WTC11 (cell line): ENCODE measurements at regions not wholly inside any gene's neighbourhood (a gene's known extent, or its start where the extent isn't known, plus 50 kb on each side); places are given as distances from the start of the nearest gene placed in this dataset.

Experiments
- ATAC-seq: fragments of 200-7000 bp; cut with Tn5 transposase; 2 replicates; pipeline ENCODE4 v1.10.0; 2021; ENCODE audit warnings: mild to moderate bottlenecking, moderate library complexity
- CTCF ChIA-PET: fragments of 300-600 bp; sonication (Branson Sonifier 250); formaldehyde crosslinking; loops from one replicate; lab custom pipeline; 2021; ENCODE audit warnings: antibody characterized with exemption; lab: Charles Lee
- POLR2A ChIA-PET: fragments of 350-600 bp; sonication (Branson Sonifier 250); formaldehyde crosslinking; loops from one replicate; lab custom pipeline; 2021; ENCODE audit warnings: antibody characterized with exemption; lab: Charles Lee
- DNase-seq: peaks from one replicate; pipeline ENCODE4 v3.0.0; 2021; ENCODE audit warnings: low spot score
- H3K27ac Mint-ChIP-seq: 2 replicates; pipeline ENCODE4 v1.8.0; 2021; ENCODE audit warnings: mixed read lengths
- H3K27me3 Mint-ChIP-seq: 2 replicates; pipeline ENCODE4 v1.8.0; 2021; ENCODE audit warnings: low read depth, mild to moderate bottlenecking, moderate library complexity, mixed read lengths
- H3K36me3 Mint-ChIP-seq: 2 replicates; pipeline ENCODE4 v1.8.0; 2021; ENCODE audit warnings: mixed read lengths
- H3K4me1 Mint-ChIP-seq: 2 replicates; pipeline ENCODE4 v1.8.0; 2022; ENCODE audit warnings: mixed read lengths
- H3K4me3 Mint-ChIP-seq: 2 replicates; pipeline ENCODE4 v1.8.0; 2021; ENCODE audit warnings: mild to moderate bottlenecking, moderate library complexity, mixed read lengths
- H3K9me3 Mint-ChIP-seq: 2 replicates; pipeline ENCODE4 v1.8.0; 2021; ENCODE audit warnings: mixed read lengths
- EMX1 ChIP-seq: fragments of 250-450 bp; sonication (Bioruptor Pico); IDR thresholded peaks from 2 replicates; pipeline ENCODE4 v1.8.0; 2021; ENCODE audit warnings: mild to moderate bottlenecking
- NR3C1 ChIP-seq: sonication (generic); formaldehyde crosslinking; conservative IDR thresholded peaks from 2 replicates; pipeline ENCODE4 v1.8.1; 2023; ENCODE audit warnings: low read depth, mild to moderate bottlenecking, missing genetic modification reagents
- PRRX2 ChIP-seq: fragments of 250-450 bp; sonication (Bioruptor Pico); IDR thresholded peaks from 2 replicates; pipeline ENCODE4 v1.8.0; 2021; ENCODE audit warnings: mild to moderate bottlenecking
- RELA ChIP-seq: sonication (generic); formaldehyde crosslinking; IDR thresholded peaks from 2 replicates; pipeline ENCODE4 v1.8.1; 2022; ENCODE audit warnings: missing genetic modification reagents, mild to moderate bottlenecking, borderline replicate concordance
- TEAD4 ChIP-seq: sonication (generic); formaldehyde crosslinking; IDR thresholded peaks from 2 replicates; pipeline ENCODE4 v1.8.0; 2022; ENCODE audit warnings: mild to moderate bottlenecking, missing genetic modification reagents
- ZBTB21 ChIP-seq: sonication (generic); formaldehyde crosslinking; IDR thresholded peaks from 2 replicates; pipeline ENCODE4 v1.8.1; 2023; ENCODE audit warnings: mild to moderate bottlenecking, missing genetic modification reagents, borderline replicate concordance
- ZNF121 ChIP-seq: sonication (generic); formaldehyde crosslinking; IDR thresholded peaks from 2 replicates; pipeline ENCODE4 v1.8.0; 2023; ENCODE audit warnings: missing genetic modification reagents
- ZNF138 ChIP-seq: sonication (generic); formaldehyde crosslinking; conservative IDR thresholded peaks from 2 replicates; pipeline ENCODE4 v1.8.1; 2022; ENCODE audit warnings: mild to moderate bottlenecking, moderate library complexity, missing genetic modification reagents
- TF ChIP-seq, protein P1 (sequence below): fragments of 250-450 bp; sonication (Bioruptor Pico); IDR thresholded peaks from 2 replicates; pipeline ENCODE4 v1.9.0; 2021; ENCODE audit warnings: mild to moderate bottlenecking
- TF ChIP-seq, protein P2 (sequence below): sonication (generic); formaldehyde crosslinking; IDR thresholded peaks from 2 replicates; pipeline ENCODE4 v1.8.0; 2022; ENCODE audit warnings: mild to moderate bottlenecking, missing genetic modification reagents
- TF ChIP-seq, protein P3 (sequence below): fragments of 250-450 bp; sonication (Bioruptor Pico); IDR thresholded peaks from 2 replicates; pipeline ENCODE4 v1.8.0; 2021; ENCODE audit warnings: mild to moderate bottlenecking
- TF ChIP-seq, protein P4 (sequence below): sonication (generic); formaldehyde crosslinking; IDR thresholded peaks from 2 replicates; pipeline ENCODE4 v1.8.1; 2022; ENCODE audit warnings: mild to moderate bottlenecking, missing genetic modification reagents, moderate library complexity, borderline replicate concordance
- TF ChIP-seq, protein P5 (sequence below): sonication (generic); formaldehyde crosslinking; IDR thresholded peaks from 2 replicates; pipeline ENCODE4 v1.8.0; 2022; ENCODE audit warnings: missing genetic modification reagents
- TF ChIP-seq, protein P6 (sequence below): sonication (generic); formaldehyde crosslinking; IDR thresholded peaks from 2 replicates; pipeline ENCODE4 v1.8.0; 2023; ENCODE audit warnings: mild to moderate bottlenecking, missing genetic modification reagents

DNA sequence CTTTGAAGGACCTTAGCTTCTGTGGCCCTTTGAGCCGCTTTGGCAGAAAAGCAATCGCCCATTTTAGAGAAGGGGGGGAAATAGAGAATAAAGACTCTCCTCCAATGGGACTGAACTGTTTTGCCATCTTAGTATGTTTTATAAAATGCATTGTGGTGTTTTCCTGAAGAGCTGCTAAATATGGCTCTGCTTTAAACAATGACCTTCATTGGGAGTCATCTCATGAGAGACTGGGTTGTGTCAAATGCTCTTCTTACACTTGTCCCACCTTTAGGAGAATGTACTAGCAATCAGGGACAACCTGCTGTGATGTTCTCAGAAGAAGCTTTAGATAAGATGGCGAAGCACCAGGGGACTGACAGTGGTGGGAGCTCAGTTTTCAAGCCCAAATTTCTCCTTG is 418.9 kb upstream of the POU3F3 start (continued):
- TF ChIP-seq, protein P1, sequence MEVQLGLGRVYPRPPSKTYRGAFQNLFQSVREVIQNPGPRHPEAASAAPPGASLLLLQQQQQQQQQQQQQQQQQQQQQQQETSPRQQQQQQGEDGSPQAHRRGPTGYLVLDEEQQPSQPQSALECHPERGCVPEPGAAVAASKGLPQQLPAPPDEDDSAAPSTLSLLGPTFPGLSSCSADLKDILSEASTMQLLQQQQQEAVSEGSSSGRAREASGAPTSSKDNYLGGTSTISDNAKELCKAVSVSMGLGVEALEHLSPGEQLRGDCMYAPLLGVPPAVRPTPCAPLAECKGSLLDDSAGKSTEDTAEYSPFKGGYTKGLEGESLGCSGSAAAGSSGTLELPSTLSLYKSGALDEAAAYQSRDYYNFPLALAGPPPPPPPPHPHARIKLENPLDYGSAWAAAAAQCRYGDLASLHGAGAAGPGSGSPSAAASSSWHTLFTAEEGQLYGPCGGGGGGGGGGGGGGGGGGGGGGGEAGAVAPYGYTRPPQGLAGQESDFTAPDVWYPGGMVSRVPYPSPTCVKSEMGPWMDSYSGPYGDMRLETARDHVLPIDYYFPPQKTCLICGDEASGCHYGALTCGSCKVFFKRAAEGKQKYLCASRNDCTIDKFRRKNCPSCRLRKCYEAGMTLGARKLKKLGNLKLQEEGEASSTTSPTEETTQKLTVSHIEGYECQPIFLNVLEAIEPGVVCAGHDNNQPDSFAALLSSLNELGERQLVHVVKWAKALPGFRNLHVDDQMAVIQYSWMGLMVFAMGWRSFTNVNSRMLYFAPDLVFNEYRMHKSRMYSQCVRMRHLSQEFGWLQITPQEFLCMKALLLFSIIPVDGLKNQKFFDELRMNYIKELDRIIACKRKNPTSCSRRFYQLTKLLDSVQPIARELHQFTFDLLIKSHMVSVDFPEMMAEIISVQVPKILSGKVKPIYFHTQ (CRISPR knock-in tag): no peak
- TF ChIP-seq RELA (CRISPR knock-in tag): no peak

DNA sequence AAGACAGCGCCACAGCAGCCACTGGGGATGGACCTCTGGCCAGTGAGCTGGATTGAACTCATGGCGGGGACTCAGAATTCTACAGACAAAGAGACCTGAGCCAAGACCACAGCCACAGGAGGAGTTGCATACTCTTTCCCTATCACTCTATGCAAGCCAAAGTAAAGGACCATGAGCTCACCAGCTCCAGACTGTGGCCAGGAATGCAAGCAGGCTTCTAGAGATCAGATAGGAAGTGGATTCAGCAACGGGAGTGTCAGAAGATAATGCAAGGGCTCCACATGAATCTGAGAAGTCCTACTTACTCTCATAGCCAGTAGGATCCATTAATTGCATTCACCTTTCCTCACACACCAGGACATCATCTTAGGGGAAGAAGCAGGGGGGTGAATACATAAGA is 415.4 kb upstream of the POU3F3 start:
- H3K4me3 Mint-ChIP-seq: no peak overlapping the region
- ChIA-PET POLR2A (no interaction called here), CTCF (no interaction called here)
- peaks cover 7% of the 10 kb centered on the region for H3K9me3 Mint-ChIP-seq
- H3K27ac Mint-ChIP-seq: no peak overlapping the region
- ATAC-seq (no peak), DNase-seq (no peak)
- no peaks in the 10 kb centered on the region for H3K27me3 Mint-ChIP-seq
- peaks cover 24% of the 10 kb centered on the region for H3K4me1 Mint-ChIP-seq
- H3K36me3 Mint-ChIP-seq: no peaks in the 10 kb centered on the region
- no peak for TF ChIP-seq ZNF138 (CRISPR knock-in tag)
- no peak for TF ChIP-seq PRRX2 (CRISPR knock-in tag)
- TF ChIP-seq, protein P2, sequence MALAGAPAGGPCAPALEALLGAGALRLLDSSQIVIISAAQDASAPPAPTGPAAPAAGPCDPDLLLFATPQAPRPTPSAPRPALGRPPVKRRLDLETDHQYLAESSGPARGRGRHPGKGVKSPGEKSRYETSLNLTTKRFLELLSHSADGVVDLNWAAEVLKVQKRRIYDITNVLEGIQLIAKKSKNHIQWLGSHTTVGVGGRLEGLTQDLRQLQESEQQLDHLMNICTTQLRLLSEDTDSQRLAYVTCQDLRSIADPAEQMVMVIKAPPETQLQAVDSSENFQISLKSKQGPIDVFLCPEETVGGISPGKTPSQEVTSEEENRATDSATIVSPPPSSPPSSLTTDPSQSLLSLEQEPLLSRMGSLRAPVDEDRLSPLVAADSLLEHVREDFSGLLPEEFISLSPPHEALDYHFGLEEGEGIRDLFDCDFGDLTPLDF (CRISPR knock-in tag): no peak
- TF ChIP-seq, protein P3, sequence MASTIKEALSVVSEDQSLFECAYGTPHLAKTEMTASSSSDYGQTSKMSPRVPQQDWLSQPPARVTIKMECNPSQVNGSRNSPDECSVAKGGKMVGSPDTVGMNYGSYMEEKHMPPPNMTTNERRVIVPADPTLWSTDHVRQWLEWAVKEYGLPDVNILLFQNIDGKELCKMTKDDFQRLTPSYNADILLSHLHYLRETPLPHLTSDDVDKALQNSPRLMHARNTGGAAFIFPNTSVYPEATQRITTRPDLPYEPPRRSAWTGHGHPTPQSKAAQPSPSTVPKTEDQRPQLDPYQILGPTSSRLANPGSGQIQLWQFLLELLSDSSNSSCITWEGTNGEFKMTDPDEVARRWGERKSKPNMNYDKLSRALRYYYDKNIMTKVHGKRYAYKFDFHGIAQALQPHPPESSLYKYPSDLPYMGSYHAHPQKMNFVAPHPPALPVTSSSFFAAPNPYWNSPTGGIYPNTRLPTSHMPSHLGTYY (CRISPR knock-in tag): no peak
- TF ChIP-seq, protein P4, sequence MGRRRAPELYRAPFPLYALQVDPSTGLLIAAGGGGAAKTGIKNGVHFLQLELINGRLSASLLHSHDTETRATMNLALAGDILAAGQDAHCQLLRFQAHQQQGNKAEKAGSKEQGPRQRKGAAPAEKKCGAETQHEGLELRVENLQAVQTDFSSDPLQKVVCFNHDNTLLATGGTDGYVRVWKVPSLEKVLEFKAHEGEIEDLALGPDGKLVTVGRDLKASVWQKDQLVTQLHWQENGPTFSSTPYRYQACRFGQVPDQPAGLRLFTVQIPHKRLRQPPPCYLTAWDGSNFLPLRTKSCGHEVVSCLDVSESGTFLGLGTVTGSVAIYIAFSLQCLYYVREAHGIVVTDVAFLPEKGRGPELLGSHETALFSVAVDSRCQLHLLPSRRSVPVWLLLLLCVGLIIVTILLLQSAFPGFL (CRISPR knock-in tag): no peak
- TF ChIP-seq, protein P5, sequence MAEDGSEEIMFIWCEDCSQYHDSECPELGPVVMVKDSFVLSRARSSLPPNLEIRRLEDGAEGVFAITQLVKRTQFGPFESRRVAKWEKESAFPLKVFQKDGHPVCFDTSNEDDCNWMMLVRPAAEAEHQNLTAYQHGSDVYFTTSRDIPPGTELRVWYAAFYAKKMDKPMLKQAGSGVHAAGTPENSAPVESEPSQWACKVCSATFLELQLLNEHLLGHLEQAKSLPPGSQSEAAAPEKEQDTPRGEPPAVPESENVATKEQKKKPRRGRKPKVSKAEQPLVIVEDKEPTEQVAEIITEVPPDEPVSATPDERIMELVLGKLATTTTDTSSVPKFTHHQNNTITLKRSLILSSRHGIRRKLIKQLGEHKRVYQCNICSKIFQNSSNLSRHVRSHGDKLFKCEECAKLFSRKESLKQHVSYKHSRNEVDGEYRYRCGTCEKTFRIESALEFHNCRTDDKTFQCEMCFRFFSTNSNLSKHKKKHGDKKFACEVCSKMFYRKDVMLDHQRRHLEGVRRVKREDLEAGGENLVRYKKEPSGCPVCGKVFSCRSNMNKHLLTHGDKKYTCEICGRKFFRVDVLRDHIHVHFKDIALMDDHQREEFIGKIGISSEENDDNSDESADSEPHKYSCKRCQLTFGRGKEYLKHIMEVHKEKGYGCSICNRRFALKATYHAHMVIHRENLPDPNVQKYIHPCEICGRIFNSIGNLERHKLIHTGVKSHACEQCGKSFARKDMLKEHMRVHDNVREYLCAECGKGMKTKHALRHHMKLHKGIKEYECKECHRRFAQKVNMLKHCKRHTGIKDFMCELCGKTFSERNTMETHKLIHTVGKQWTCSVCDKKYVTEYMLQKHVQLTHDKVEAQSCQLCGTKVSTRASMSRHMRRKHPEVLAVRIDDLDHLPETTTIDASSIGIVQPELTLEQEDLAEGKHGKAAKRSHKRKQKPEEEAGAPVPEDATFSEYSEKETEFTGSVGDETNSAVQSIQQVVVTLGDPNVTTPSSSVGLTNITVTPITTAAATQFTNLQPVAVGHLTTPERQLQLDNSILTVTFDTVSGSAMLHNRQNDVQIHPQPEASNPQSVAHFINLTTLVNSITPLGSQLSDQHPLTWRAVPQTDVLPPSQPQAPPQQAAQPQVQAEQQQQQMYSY (CRISPR knock-in tag): no peak
- TF ChIP-seq NR3C1: no peak
- TF ChIP-seq TEAD4: no peak
- TF ChIP-seq, protein P6, sequence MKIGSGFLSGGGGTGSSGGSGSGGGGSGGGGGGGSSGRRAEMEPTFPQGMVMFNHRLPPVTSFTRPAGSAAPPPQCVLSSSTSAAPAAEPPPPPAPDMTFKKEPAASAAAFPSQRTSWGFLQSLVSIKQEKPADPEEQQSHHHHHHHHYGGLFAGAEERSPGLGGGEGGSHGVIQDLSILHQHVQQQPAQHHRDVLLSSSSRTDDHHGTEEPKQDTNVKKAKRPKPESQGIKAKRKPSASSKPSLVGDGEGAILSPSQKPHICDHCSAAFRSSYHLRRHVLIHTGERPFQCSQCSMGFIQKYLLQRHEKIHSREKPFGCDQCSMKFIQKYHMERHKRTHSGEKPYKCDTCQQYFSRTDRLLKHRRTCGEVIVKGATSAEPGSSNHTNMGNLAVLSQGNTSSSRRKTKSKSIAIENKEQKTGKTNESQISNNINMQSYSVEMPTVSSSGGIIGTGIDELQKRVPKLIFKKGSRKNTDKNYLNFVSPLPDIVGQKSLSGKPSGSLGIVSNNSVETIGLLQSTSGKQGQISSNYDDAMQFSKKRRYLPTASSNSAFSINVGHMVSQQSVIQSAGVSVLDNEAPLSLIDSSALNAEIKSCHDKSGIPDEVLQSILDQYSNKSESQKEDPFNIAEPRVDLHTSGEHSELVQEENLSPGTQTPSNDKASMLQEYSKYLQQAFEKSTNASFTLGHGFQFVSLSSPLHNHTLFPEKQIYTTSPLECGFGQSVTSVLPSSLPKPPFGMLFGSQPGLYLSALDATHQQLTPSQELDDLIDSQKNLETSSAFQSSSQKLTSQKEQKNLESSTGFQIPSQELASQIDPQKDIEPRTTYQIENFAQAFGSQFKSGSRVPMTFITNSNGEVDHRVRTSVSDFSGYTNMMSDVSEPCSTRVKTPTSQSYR (CRISPR knock-in tag): no peak
- TF ChIP-seq ZBTB21 (CRISPR knock-in tag): no peak
- TF ChIP-seq EMX1 (CRISPR knock-in tag): no peak
- TF ChIP-seq ZNF121 (CRISPR knock-in tag): no peak
